ENCODE measurements at regions not wholly inside any gene's neighbourhood (a gene's known extent, or its start where the extent isn't known, plus 50 kb on each side); places are given as distances from the start of the nearest gene placed in this dataset.
"Not testable (repeated sequence)": the region's sequence is repeated elsewhere in the genome, so short reads cannot be mapped to it uniquely, and the experiment has no call there.

DNA sequence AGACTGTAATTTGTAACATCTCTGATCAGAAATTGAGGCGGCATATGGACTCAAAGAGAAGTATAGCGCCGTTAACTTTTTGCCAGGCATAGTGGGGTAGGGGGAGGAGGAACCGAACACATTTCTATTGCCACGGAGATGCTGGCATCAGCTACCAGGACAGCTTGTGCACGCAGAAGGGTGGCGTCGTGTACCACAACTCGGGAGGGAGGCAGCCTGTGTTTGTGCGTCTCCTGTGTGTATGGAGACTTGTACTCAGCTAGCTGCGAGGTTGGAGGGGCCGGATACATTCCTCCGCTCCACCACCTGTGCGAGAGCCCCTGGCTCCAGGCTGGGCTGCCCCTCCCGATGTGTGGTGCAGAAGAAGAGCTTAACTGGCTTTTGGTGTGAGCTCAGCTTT lies 634.8 kb downstream of the TYW1 start:
- no peak for TF ChIP-seq CTCF (IDR thresholded peaks at IDR 0.05; ENCODE audit: insufficient read depth, low read depth, low read length, missing control alignments)
- H3K4me3 ChIP-seq (ENCODE audit: low read depth, low read length): no peak overlapping the region
- DNase-seq (ENCODE audit: low read depth): no peak

DNA sequence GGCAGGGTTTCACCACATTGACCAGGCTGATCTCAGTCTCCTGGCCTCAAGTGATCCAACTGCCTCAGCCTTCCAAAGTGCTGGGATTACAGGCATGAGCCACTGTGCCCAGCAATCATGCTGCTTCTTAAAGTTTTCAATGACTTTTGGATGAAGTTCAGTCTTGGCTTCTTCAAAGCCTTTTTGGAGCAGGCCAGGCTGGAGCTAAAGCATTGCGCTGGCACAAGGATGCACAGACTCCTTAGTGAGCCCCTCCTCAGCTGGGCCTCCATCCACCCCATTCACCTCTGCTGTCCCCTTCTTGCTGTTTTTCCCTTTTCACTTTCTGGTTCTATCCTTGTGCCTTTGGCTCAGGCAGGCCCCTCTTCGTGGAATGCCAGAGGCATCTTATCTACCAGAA lies 638.6 kb downstream of the TYW1 start:
- TF ChIP-seq CTCF (IDR thresholded peaks at IDR 0.05; ENCODE audit: insufficient read depth, low read depth, low read length, missing control alignments): no peak
- DNase-seq (ENCODE audit: low read depth): no peak

DNA sequence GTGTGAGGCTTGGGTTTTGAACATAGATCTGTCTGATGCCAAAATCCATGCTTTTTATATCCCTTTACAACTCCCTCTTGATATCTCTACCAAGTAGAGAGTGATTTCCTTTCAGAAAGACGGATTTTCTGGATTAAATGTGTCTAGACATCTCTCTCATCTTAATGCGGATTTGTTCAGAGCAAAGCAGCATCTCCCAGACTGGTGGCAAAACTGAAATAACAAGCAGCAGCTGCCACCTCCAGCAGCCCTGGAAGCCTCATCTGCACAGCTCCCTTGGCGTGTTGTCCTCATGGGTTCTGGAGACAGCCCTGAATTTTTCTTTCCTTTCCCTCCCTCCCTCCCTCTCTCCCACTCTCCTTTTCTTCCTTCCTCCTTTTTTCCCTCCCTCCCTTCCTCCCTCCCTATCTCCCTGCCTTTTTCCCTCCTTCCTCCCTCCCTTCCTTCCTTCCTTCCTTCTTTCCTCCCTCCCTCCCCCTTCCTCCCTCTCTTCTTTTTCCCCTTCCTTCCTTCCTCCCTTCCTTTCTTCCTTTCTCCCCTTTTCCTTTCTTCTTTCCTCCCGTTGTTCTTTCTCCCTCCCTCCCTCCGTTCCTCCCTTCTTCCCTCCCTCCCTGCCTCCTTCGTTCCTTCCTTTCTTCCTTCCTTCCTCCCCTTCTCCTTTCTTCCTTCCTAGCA lies 639.9 kb downstream of the TYW1 start:
- no peak for DNase-seq (ENCODE audit: low read depth)
- H3K4me3 ChIP-seq (ENCODE audit: low read depth, low read length): no peak overlapping the region
- no peak for TF ChIP-seq CTCF (IDR thresholded peaks at IDR 0.05; ENCODE audit: insufficient read depth, low read depth, low read length, missing control alignments)

More for the DNA sequence above, 638.6 kb downstream of the TYW1 start:
- H3K4me3 ChIP-seq (ENCODE audit: low read depth, low read length): no peak overlapping the region

DNA sequence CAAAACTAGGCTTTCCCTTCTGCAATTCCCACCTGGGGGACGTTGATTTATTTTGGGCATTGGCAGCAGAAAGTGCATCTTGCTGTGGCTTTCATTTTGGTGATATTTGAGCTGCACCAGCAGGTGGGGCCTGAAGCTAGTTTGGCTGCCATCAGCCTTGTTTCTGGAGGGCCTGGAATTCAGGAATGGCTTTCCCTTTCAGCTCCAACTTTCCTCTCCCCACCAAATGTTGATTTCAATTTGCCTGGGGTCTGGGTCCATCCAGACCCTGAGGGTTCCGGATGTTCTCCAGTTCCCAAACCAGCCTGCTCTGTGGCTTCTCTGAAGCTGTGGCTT lies 640.4 kb downstream of the TYW1 start:
- no peak for TF ChIP-seq CTCF (IDR thresholded peaks at IDR 0.05; ENCODE audit: insufficient read depth, low read depth, low read length, missing control alignments)
- no peak for DNase-seq (ENCODE audit: low read depth)
- no peak overlapping the region for H3K4me3 ChIP-seq (ENCODE audit: low read depth, low read length)

DNA sequence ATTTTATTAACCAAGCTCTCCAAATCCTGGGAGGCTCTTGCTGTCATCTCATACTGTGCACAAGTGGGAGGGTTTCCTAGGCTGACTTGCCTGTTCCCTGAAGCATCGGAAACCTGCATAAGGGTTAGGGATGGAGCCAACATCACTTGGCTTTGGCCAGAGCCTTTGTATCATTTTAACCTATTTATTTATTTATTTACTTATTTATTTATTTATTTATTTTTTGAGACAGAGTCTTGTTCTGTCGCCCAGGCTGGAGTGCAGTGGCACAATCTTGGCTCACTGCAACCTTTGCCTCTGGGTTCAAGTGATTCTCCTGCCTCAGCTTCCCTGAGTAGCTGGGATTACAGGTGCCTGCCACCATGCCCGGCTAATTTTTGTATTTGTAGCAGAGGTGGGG lies 645.9 kb downstream of the TYW1 start:
- DNase-seq (ENCODE audit: low read depth); H3K4me3 ChIP-seq (ENCODE audit: low read depth, low read length): not testable (repeated sequence)

- no peak for DNase-seq (ENCODE audit: low read depth)
- no peak overlapping the region for H3K4me3 ChIP-seq (ENCODE audit: low read depth, low read length)
- TF ChIP-seq CTCF (IDR thresholded peaks at IDR 0.05; ENCODE audit: insufficient read depth, low read depth, low read length, missing control alignments): no peak
These were observed 647.5 kb downstream of the TYW1 start for GRCh38 chr7:67644151-67644550.

- TF ChIP-seq CTCF (IDR thresholded peaks at IDR 0.05; ENCODE audit: insufficient read depth, low read depth, low read length, missing control alignments): no peak
- DNase-seq (ENCODE audit: low read depth): no peak
- no peak overlapping the region for H3K4me3 ChIP-seq (ENCODE audit: low read depth, low read length)
These were observed 656.3 kb downstream of the TYW1 start for GRCh38 chr7:67652937-67653336.

Measured in GM12865 (cell line).